H1 (cell line): ENCODE measurements at regions not wholly inside any gene's neighbourhood (a gene's known extent, or its start where the extent isn't known, plus 50 kb on each side); places are given as distances from the start of the nearest gene placed in this dataset.

ENCODE experiments used
- CTCF ChIA-PET: fragments of 300-600 bp; sonication (Branson Sonifier 250); formaldehyde crosslinking; loops from one replicate; lab custom pipeline; 2021; ENCODE audit not compliant: partially characterized antibody; lab: Charles Lee
- POLR2A ChIA-PET: fragments of 300-600 bp; sonication (Branson Sonifier 250); formaldehyde crosslinking; loops from one replicate; lab custom pipeline; 2021; ENCODE audit warnings: inconsistent platforms; ENCODE audit not compliant: partially characterized antibody; lab: Charles Lee
- DNase-seq, 2 experiments: peaks; one replicate each; pipeline versions ENCODE4 v3.0.0 to v3.0.0-alpha.2; 2010 to 2022; ENCODE audit warnings: low spot score in 2 of 2, low read depth in 1 of 2, mixed read lengths in 1 of 2
- FAIRE-seq: peaks from 2 replicates; lab custom pipeline; 2011; peaks lifted over from hg19 to GRCh38; lab: Jason Lieb, UNC
- H2AFZ ChIP-seq: 2 replicates; pipeline ENCODE4 v1.8.1; 2012; ENCODE audit warnings: low read length, inconsistent platforms
- H2AK5ac ChIP-seq: 2 replicates; pipeline ENCODE4 v1.6.1; 2013; ENCODE audit warnings: low read depth, low read length
- H2BK120ac ChIP-seq: replicated peaks from 2 replicates; pipeline ENCODE3; 2013; ENCODE audit warnings: low read depth, low read length, inconsistent platforms
- H2BK12ac ChIP-seq: 2 replicates; pipeline ENCODE4 v1.6.1; 2013; ENCODE audit warnings: low read depth, low read length
- H2BK15ac ChIP-seq: 2 replicates; pipeline ENCODE4 v1.6.1; 2013; ENCODE audit warnings: low read length
- H2BK20ac ChIP-seq: 2 replicates; pipeline ENCODE4 v1.6.1; 2013; ENCODE audit warnings: low read length
- H2BK5ac ChIP-seq: 2 replicates; pipeline ENCODE4 v1.6.1; 2013; ENCODE audit warnings: low read depth, low read length
- H3K14ac ChIP-seq: 2 replicates; pipeline ENCODE4 v1.6.1; 2013; ENCODE audit warnings: inconsistent platforms; ENCODE audit not compliant: insufficient read length
- H3K18ac ChIP-seq: 2 replicates; pipeline ENCODE4 v1.6.1; 2013; ENCODE audit warnings: low read length; ENCODE audit errors: extremely low read depth
- H3K23ac ChIP-seq: 2 replicates; pipeline ENCODE4 v1.6.1; 2013; ENCODE audit warnings: inconsistent platforms; ENCODE audit not compliant: insufficient read length
- H3K23me2 ChIP-seq: 2 replicates; pipeline ENCODE4 v1.6.1; 2013; ENCODE audit warnings: low read depth, low read length
- H3K27ac ChIP-seq: 2 replicates; pipeline ENCODE4 v1.6.1; 2011; ENCODE audit warnings: low read depth, low read length, inconsistent platforms
- H3K27me3 ChIP-seq, 4 experiments: replicated peaks in 1 of 4; 1 replicate in 1 of 4; 2 replicates in 3 of 4; pipeline versions ENCODE4 v1.6.1 to v1.8.1; 2011 to 2013; ENCODE audit warnings: low read length in 3 of 4, mild to moderate bottlenecking in 3 of 4, inconsistent platforms in 2 of 4, mixed read lengths in 2 of 4, moderate library complexity in 1 of 4; ENCODE audit not compliant: control insufficient read depth in 3 of 4, insufficient read depth in 3 of 4; ENCODE audit errors: extremely low read depth in 1 of 4
- H3K36me3 ChIP-seq, 4 experiments: 2 replicates each; pipeline versions ENCODE4 v1.6.1 to v1.8.1; 2011 to 2013; ENCODE audit warnings: mild to moderate bottlenecking in 4 of 4, low read length in 3 of 4, moderate library complexity in 2 of 4, control low read depth in 1 of 4, inconsistent platforms in 1 of 4; ENCODE audit not compliant: insufficient read depth in 4 of 4, control insufficient read depth in 2 of 4
- H3K4ac ChIP-seq: replicated peaks from 2 replicates; pipeline ENCODE3; 2013; ENCODE audit warnings: low read length, low read depth, mixed read lengths, inconsistent platforms; ENCODE audit not compliant: insufficient read length
- H3K4me1 ChIP-seq, 4 experiments: replicated peaks in 1 of 4; 1 replicate in 1 of 4; 2 replicates in 3 of 4; pipeline versions ENCODE4 v1.6.1 to v1.8.1; 2011 to 2013; ENCODE audit warnings: low read length in 3 of 4, inconsistent platforms in 2 of 4, mixed read lengths in 1 of 4; ENCODE audit not compliant: insufficient read depth in 4 of 4, control insufficient read depth in 3 of 4
- H3K4me2 ChIP-seq, 2 experiments: 2 replicates each; pipeline versions ENCODE4 v1.6.1 to v1.8.1; 2011 to 2013; ENCODE audit warnings: low read depth in 2 of 2, low read length in 2 of 2, control low read depth in 1 of 2, inconsistent platforms in 1 of 2, mild to moderate bottlenecking in 1 of 2; ENCODE audit not compliant: insufficient read depth in 1 of 2
- H3K4me3 ChIP-seq, 4 experiments: fragments of 200-600, 300-600 bp in 1 of 4; sonication (generic), shearing (Covaris generic), sonication (Bioruptor Twin) in 1 of 4; 2 replicates each; pipeline versions ENCODE4 v1.5.1 to v1.8.1; 2011 to 2016; ENCODE audit warnings: low read length in 4 of 4, low read depth in 3 of 4, control low read depth in 2 of 4, inconsistent platforms in 2 of 4, mild to moderate bottlenecking in 2 of 4, mixed read lengths in 1 of 4, moderate library complexity in 1 of 4; ENCODE audit not compliant: insufficient read depth in 2 of 4; ENCODE audit errors: extremely low read depth in 1 of 4
- H3K56ac ChIP-seq: replicated peaks from 2 replicates; pipeline ENCODE3; 2013; ENCODE audit warnings: low read depth, mild to moderate bottlenecking, mixed read lengths, low read length, inconsistent platforms; ENCODE audit not compliant: insufficient read length
- H3K79me1 ChIP-seq: 2 replicates; pipeline ENCODE4 v1.6.1; 2013; ENCODE audit warnings: low read depth, low read length, control low read depth
- H3K79me2 ChIP-seq, 2 experiments: 2 replicates each; pipeline versions ENCODE4 v1.6.1 to v1.8.1; 2012 to 2013; ENCODE audit warnings: low read length in 2 of 2, mild to moderate bottlenecking in 2 of 2, inconsistent platforms in 1 of 2; ENCODE audit not compliant: insufficient read depth in 2 of 2, control insufficient read depth in 1 of 2
- H3K9ac ChIP-seq, 4 experiments: replicated peaks in 1 of 4; 1 replicate in 1 of 4; 2 replicates in 3 of 4; pipeline versions ENCODE4 v1.6.1 to v1.8.1; 2011 to 2013; ENCODE audit warnings: low read depth in 3 of 4, low read length in 3 of 4, control low read depth in 2 of 4, mild to moderate bottlenecking in 2 of 4, moderate library complexity in 2 of 4, inconsistent platforms in 1 of 4; ENCODE audit errors: extremely low read depth in 1 of 4
- H3K9me3 ChIP-seq, 2 experiments: 2 replicates each; pipeline versions ENCODE4 v1.6.1 to v1.8.1; 2012 to 2013; ENCODE audit warnings: mild to moderate bottlenecking in 2 of 2, moderate library complexity in 2 of 2, control low read depth in 1 of 2, inconsistent platforms in 1 of 2, low read depth in 1 of 2, low read length in 1 of 2, mixed read lengths in 1 of 2; ENCODE audit not compliant: insufficient read depth in 2 of 2
- H4K20me1 ChIP-seq, 2 experiments: replicated peaks in 1 of 2; 2 replicates each; pipeline versions ENCODE3 to v1.8.1; 2011 to 2013; ENCODE audit warnings: inconsistent platforms in 2 of 2, low read length in 2 of 2, mild to moderate bottlenecking in 1 of 2; ENCODE audit not compliant: insufficient read depth in 2 of 2, control insufficient read depth in 1 of 2
- H4K5ac ChIP-seq: 2 replicates; pipeline ENCODE4 v1.6.1; 2013; ENCODE audit warnings: low read length, low read depth, mixed read lengths, inconsistent platforms; ENCODE audit not compliant: insufficient read length
- H4K8ac ChIP-seq: 2 replicates; pipeline ENCODE4 v1.8.0; 2013; ENCODE audit warnings: mild to moderate bottlenecking, moderate library complexity, low read length, inconsistent platforms; ENCODE audit not compliant: insufficient read depth; ENCODE audit errors: extremely low read depth
- H4K91ac ChIP-seq: replicated peaks from 2 replicates; pipeline ENCODE3; 2013; ENCODE audit warnings: low read length, mixed read lengths, inconsistent platforms; ENCODE audit not compliant: insufficient read length
- BACH1 ChIP-seq: IDR thresholded peaks from 2 replicates; pipeline ENCODE4 v1.6.1; 2012; ENCODE audit warnings: low read length, improper control_type of control experiment
- CBX5 ChIP-seq: fragments of 300-800, 300-1000 bp; sonication (generic); IDR thresholded peaks from 2 replicates; pipeline ENCODE4 v1.7.1; 2016; ENCODE audit warnings: antibody characterized with exemption, low read length, low read depth
- HDAC6 ChIP-seq: IDR thresholded peaks from one replicate; pipeline ENCODE4 v1.7.1; 2012; ENCODE audit warnings: low read depth, mild to moderate bottlenecking, inconsistent platforms, low read length, moderate library complexity
- JUND ChIP-seq: IDR thresholded peaks from 2 replicates; pipeline ENCODE4 v1.6.1; 2011; ENCODE audit warnings: mild to moderate bottlenecking, improper control_type of control experiment, low read length
- KDM5A ChIP-seq: fragments of 200-600 bp; IDR thresholded peaks from 2 replicates; pipeline ENCODE4 v1.7.1; 2012; ENCODE audit warnings: mild to moderate bottlenecking, low read length, inconsistent platforms, mixed read lengths
- MAFK ChIP-seq: IDR thresholded peaks from 2 replicates; pipeline ENCODE4 v1.6.1; 2012; ENCODE audit warnings: low read depth, mild to moderate bottlenecking, improper control_type of control experiment, low read length
- POLR2A ChIP-seq, 2 experiments: IDR thresholded peaks; 1 replicate in 1 of 2; 2 replicates in 1 of 2; pipeline ENCODE4 v1.6.1; 2011; ENCODE audit warnings: low read depth in 2 of 2, low read length in 2 of 2, mild to moderate bottlenecking in 2 of 2; ENCODE audit errors: control extremely low read depth in 1 of 2
- POLR2AphosphoS5 ChIP-seq: IDR thresholded peaks from 2 replicates; pipeline ENCODE4 v1.6.1; 2011; ENCODE audit warnings: low read depth, low read length
- RXRA ChIP-seq: IDR thresholded peaks from 2 replicates; pipeline ENCODE4 v1.6.1; 2011; ENCODE audit warnings: low read depth, mild to moderate bottlenecking, low read length, moderate library complexity; ENCODE audit not compliant: insufficient read depth
- SRF ChIP-seq: IDR thresholded peaks from 2 replicates; pipeline ENCODE4 v1.6.1; 2011; ENCODE audit warnings: mild to moderate bottlenecking, low read depth, low read length, moderate library complexity
- TAF7 ChIP-seq: optimal IDR thresholded peaks from 2 replicates; pipeline ENCODE3; 2011; ENCODE audit warnings: low read depth, mild to moderate bottlenecking, inconsistent platforms, low read length, moderate library complexity, borderline replicate concordance
- TCF12 ChIP-seq: IDR thresholded peaks from 2 replicates; pipeline ENCODE4 v1.6.1; 2011; ENCODE audit warnings: low read depth, mild to moderate bottlenecking, low read length
- YY1 ChIP-seq: IDR thresholded peaks from 2 replicates; pipeline ENCODE4 v1.6.1; 2011; ENCODE audit warnings: low read depth, mild to moderate bottlenecking, low read length
- ZNF274 ChIP-seq: IDR thresholded peaks from 2 replicates; pipeline ENCODE4 v1.7.0; 2012; ENCODE audit warnings: low read length, borderline replicate concordance; ENCODE audit errors: extremely low read depth
- WGBS, 2 experiments: shearing (Covaris generic) in 1 of 2; methylation state at CpG; one replicate each; pipeline versions ENCODE4 v1.1.6 to v1.1.7; 2013 to 2015; ENCODE audit warnings: low lambda C conversion rate in 2 of 2, mixed read lengths in 2 of 2, inconsistent platforms in 1 of 2, low coverage in 1 of 2, missing lambda C conversion rate in 1 of 2; ENCODE audit not compliant: insufficient replicate concordance in 2 of 2, insufficient coverage in 1 of 2, insufficient read length in 1 of 2; ENCODE audit errors: extremely low coverage in 1 of 2, missing lambda C conversion rate in 1 of 2; 5-methylcytosine and 5-hydroxymethylcytosine counted together
- TF ChIP-seq, protein P1 (sequence below): IDR thresholded peaks from 2 replicates; pipeline ENCODE4 v1.6.1; 2011; ENCODE audit warnings: low read depth, mild to moderate bottlenecking, low read length; ENCODE audit not compliant: insufficient read depth
- TF ChIP-seq, protein P2 (sequence below): IDR thresholded peaks from 2 replicates; pipeline ENCODE4 v1.6.1; 2012; ENCODE audit warnings: inconsistent platforms

DNA sequence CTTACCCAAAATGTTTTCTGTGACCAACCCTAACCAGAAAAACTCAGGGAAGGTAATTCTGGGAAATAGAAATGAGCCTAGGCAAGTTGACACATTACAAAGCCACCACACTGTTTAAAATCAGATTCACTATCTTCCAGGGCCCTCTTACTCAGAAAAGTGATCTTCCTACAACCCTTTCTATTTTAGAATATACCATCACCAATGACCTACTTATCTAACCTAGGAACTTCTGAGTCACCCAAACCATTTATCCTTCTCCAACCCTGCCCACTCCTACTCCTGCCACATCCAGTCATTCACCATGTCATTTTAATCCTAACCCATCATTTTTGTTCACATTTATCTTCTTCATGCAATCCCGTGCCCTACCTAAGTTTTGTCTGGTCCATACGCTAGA is 89.9 kb downstream of the FTHL17 start:
- no peak overlapping the region for H2BK120ac ChIP-seq
- ChIA-PET POLR2A (no interaction called here), CTCF (no interaction called here)
- no peak overlapping the region for H3K27ac ChIP-seq
- no peaks in the 10 kb centered on the region for H3K27me3 ChIP-seq
- H3K4me1 ChIP-seq: no peaks in the 10 kb centered on the region
- no peak overlapping the region for H2BK5ac ChIP-seq
- no peaks in the 10 kb centered on the region for H4K20me1 ChIP-seq
- no peak overlapping the region for H2BK15ac ChIP-seq
- no peak for DNase-seq
- TF ChIP-seq HDAC6 (no peak), ZNF274 (no peak), MAFK (no peak), TCF12 (no peak), POLR2A (IDR thresholded peaks at IDR 0.05; ENCODE audit: control extremely low read depth in 1 of 2, low read depth in 2 of 2, low read length in 2 of 2) (no peak), TAF7 (no peak), POLR2AphosphoS5 (no peak), RXRA (no peak), BACH1 (no peak), SRF (no peak), JUND (no peak), YY1 (no peak), KDM5A (no peak), CBX5 (no peak)
- TF ChIP-seq, protein P1, sequence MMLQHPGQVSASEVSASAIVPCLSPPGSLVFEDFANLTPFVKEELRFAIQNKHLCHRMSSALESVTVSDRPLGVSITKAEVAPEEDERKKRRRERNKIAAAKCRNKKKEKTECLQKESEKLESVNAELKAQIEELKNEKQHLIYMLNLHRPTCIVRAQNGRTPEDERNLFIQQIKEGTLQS: no peak
- TF ChIP-seq, protein P2, sequence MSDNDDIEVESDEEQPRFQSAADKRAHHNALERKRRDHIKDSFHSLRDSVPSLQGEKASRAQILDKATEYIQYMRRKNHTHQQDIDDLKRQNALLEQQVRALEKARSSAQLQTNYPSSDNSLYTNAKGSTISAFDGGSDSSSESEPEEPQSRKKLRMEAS: no peak
- H2AFZ ChIP-seq: no peak overlapping the region
- no peak overlapping the region for H4K5ac ChIP-seq
- no peak overlapping the region for H4K8ac ChIP-seq
- no peak overlapping the region for H3K4me2 ChIP-seq
- H2BK20ac ChIP-seq: no peak overlapping the region
- no peaks in the 10 kb centered on the region for H3K79me2 ChIP-seq
- no peak for FAIRE-seq
- no peak overlapping the region for H2BK12ac ChIP-seq
- no peak overlapping the region for H2AK5ac ChIP-seq
- H3K14ac ChIP-seq: no peak overlapping the region
- no peak overlapping the region for H3K9ac ChIP-seq
- 94% methylated on average over 2 of the region's 2 CpGs; no CpG with 5 or more reads in 1 of the 2 experiments for WGBS, 2 experiments
- H3K4ac ChIP-seq: no peak overlapping the region
- no peak overlapping the region for H4K91ac ChIP-seq
- no peaks in the 10 kb centered on the region for H3K79me1 ChIP-seq
- no peaks in the 10 kb centered on the region for H3K9me3 ChIP-seq
- H3K23me2 ChIP-seq: no peaks in the 10 kb centered on the region
- no peak overlapping the region for H3K23ac ChIP-seq
- H3K36me3 ChIP-seq: no peaks in the 10 kb centered on the region
- no peak overlapping the region for H3K56ac ChIP-seq
- no peak overlapping the region for H3K4me3 ChIP-seq
- no peak overlapping the region for H3K18ac ChIP-seq
